Parathyroid adenoma (tissue), 2 donors: ENCODE measurements at regions not wholly inside any gene's neighbourhood (a gene's known extent, or its start where the extent isn't known, plus 50 kb on each side); places are given as distances from the start of the nearest gene placed in this dataset.

Experiments used
- H2AFZ ChIP-seq: fragments of 300-600 bp; sonication (generic); one replicate; pipeline ENCODE4 v1.7.0; 2017; ENCODE audit warnings: antibody characterized with exemption, mild to moderate bottlenecking
- H3K27ac ChIP-seq: fragments of 300-600 bp; sonication (generic); one replicate; pipeline ENCODE4 v1.7.0; 2017
- H3K27me3 ChIP-seq: fragments of 300-600 bp; sonication (generic); one replicate; pipeline ENCODE4 v1.7.0; 2017; ENCODE audit warnings: low read length; ENCODE audit not compliant: control insufficient read depth, insufficient read depth
- H3K36me3 ChIP-seq: fragments of 300-600 bp; sonication (generic); one replicate; pipeline ENCODE4 v1.7.0; 2017; ENCODE audit warnings: low read length; ENCODE audit not compliant: control insufficient read depth, insufficient read depth
- H3K4me1 ChIP-seq: fragments of 300-600 bp; sonication (generic); one replicate; pipeline ENCODE4 v1.7.0; 2017; ENCODE audit warnings: control low read depth
- H3K4me2 ChIP-seq: fragments of 300-600 bp; sonication (generic); one replicate; pipeline ENCODE4 v1.7.0; 2017; ENCODE audit warnings: low read length
- H3K4me3 ChIP-seq: fragments of 300-600 bp; sonication (generic); one replicate; pipeline ENCODE4 v1.7.0; 2017; ENCODE audit warnings: low read depth, low read length
- H3K79me2 ChIP-seq: fragments of 300-600 bp; sonication (generic); one replicate; pipeline ENCODE4 v1.7.0; 2017; ENCODE audit warnings: control low read depth
- H3K9ac ChIP-seq: fragments of 300-600 bp; sonication (generic); one replicate; pipeline ENCODE4 v1.7.0; 2017; ENCODE audit warnings: mild to moderate bottlenecking
- H3K9me3 ChIP-seq: fragments of 300-600 bp; sonication (generic); one replicate; pipeline ENCODE4 v1.7.0; 2017; ENCODE audit warnings: low read length; ENCODE audit not compliant: control insufficient read depth
- TF ChIP-seq, protein P1 (sequence below): fragments of 300-600 bp; sonication (generic); IDR thresholded peaks from one replicate; pipeline ENCODE4 v1.7.0; 2017; ENCODE audit warnings: antibody characterized with exemption, mild to moderate bottlenecking
- donor health status: primary hyperparathyroidism.

DNA sequence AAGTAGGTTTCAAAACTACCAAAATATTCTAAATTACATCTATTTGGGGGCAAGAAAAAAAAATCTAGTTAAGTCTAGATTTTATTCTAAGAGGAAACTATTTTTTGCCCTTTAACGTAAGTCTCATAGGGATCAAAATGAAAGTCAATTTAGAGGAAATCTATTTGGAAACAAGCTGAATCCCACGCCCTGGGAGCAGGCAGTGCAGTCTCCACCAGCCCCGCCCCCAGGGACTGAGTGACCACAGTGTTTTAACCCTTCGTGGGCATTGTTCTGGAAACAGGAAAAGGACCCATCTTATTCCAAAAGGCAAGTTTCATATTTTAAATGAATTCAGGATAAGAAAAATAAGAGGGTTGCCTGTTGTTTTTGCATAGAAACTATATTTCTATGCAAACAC, 209.7 kb downstream of the SPRY2 start:
- Histone ChIP-seq H3K79me2 (no peaks in the 10 kb centered on the region), H2AFZ (no peak overlapping the region), H3K4me3 (no peak overlapping the region), H3K4me1 (no peaks in the 10 kb centered on the region), H3K4me2 (peak overlapping the region; percentile 34), H3K36me3 (no peaks in the 10 kb centered on the region), H3K9me3 (no peaks in the 10 kb centered on the region), H3K27me3 (no peaks in the 10 kb centered on the region), H3K9ac (no peak overlapping the region), H3K27ac (no peak overlapping the region)
- TF ChIP-seq, protein P1, sequence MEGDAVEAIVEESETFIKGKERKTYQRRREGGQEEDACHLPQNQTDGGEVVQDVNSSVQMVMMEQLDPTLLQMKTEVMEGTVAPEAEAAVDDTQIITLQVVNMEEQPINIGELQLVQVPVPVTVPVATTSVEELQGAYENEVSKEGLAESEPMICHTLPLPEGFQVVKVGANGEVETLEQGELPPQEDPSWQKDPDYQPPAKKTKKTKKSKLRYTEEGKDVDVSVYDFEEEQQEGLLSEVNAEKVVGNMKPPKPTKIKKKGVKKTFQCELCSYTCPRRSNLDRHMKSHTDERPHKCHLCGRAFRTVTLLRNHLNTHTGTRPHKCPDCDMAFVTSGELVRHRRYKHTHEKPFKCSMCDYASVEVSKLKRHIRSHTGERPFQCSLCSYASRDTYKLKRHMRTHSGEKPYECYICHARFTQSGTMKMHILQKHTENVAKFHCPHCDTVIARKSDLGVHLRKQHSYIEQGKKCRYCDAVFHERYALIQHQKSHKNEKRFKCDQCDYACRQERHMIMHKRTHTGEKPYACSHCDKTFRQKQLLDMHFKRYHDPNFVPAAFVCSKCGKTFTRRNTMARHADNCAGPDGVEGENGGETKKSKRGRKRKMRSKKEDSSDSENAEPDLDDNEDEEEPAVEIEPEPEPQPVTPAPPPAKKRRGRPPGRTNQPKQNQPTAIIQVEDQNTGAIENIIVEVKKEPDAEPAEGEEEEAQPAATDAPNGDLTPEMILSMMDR = no peak

DNA sequence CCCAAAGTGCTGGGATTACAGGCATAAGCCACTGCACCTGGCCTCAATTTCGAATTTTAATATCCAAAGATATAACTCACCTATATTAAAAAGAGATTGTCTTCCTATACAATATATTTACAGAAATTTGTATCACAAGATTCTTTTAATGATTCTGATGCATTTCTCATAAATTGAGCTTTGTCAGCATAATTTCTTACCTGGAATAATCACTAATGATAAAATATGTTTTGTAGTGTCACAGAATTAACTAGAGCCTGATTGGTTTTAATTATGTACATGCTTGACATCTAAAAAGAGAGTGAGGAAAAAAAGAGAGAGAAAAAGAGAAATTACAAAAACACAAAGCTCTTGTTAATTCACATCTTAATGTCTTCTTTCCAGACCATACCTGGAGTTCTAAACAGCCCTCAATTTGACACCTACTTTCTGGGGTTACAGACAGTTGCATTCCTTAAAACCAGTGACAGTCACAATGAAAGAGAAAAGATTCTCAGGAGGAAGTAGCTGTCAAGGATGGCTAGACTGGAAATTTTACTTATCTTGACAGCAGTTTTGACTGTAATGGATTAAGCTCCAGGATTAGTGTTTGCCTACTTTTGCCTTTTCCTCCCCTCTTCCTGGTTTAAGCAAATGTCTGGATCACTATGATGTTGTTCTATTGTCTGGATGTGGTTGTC, 214.4 kb downstream of the SPRY2 start:
- H3K27ac ChIP-seq = no peak overlapping the region
- H3K36me3 ChIP-seq = no peaks in the 10 kb centered on the region
- H3K79me2 ChIP-seq = no peaks in the 10 kb centered on the region
- no peak overlapping the region for H3K9ac ChIP-seq
- no peaks in the 10 kb centered on the region for H3K9me3 ChIP-seq
- H3K4me2 ChIP-seq = no peak overlapping the region
- no peaks in the 10 kb centered on the region for H3K4me1 ChIP-seq
- no peak overlapping the region for H2AFZ ChIP-seq
- no peak overlapping the region for H3K4me3 ChIP-seq
- TF ChIP-seq, protein P1 = no peak
- no peaks in the 10 kb centered on the region for H3K27me3 ChIP-seq

DNA sequence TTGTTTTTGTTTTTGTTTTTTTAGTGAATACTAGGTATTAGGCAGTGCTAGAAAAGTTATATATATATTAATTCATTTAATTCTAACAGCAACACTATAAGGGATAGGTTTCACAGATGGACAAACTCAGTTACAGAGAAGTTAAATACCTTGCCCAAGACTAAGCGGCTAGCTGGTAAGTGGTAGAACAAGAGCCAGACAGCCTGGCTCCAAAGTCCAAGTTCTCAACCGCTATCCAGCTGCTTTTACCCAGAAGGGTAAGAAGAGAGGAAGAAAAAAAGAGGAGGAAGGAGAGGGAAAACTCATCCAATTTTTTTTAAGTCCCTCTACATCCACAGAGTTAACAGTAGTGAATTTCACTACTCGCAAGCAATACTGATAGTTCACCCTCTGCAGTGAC, 217.0 kb downstream of the SPRY2 start:
- H2AFZ ChIP-seq = no peak overlapping the region
- H3K4me1 ChIP-seq = no peaks in the 10 kb centered on the region
- H3K36me3 ChIP-seq = no peaks in the 10 kb centered on the region
- H3K9ac ChIP-seq = no peak overlapping the region
- H3K4me3 ChIP-seq = no peak overlapping the region
- no peak overlapping the region for H3K27ac ChIP-seq
- TF ChIP-seq, protein P1 = no peak
- no peaks in the 10 kb centered on the region for H3K79me2 ChIP-seq
- no peak overlapping the region for H3K4me2 ChIP-seq
- no peaks in the 10 kb centered on the region for H3K27me3 ChIP-seq
- H3K9me3 ChIP-seq = no peaks in the 10 kb centered on the region

DNA sequence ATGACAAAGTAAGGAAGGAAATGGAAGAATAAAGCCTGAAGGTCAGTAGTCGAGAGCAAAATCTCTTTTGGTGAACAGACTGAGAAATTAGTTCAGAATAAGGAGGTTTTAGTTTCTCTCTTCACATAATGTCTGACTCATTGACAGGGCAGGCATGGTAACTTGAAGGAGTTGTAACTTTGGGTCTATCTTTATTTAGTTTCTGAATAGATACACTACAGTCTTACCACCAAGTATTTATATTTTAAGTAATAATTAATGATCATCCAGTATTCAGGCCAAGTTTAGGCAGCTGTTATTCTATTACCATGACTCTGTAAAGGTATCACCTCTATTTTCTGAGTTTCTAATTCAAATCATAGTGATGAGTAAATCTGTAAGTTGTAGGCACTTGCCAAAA, 219.9 kb downstream of the SPRY2 start:
- Histone ChIP-seq H3K9me3 (no peaks in the 10 kb centered on the region), H3K27me3 (no peaks in the 10 kb centered on the region), H3K4me3 (no peak overlapping the region), H3K36me3 (no peaks in the 10 kb centered on the region), H3K4me2 (no peak overlapping the region), H3K9ac (no peak overlapping the region), H3K27ac (no peak overlapping the region), H2AFZ (no peak overlapping the region), H3K4me1 (no peaks in the 10 kb centered on the region), H3K79me2 (no peaks in the 10 kb centered on the region)
- TF ChIP-seq, protein P1 = no peak

DNA sequence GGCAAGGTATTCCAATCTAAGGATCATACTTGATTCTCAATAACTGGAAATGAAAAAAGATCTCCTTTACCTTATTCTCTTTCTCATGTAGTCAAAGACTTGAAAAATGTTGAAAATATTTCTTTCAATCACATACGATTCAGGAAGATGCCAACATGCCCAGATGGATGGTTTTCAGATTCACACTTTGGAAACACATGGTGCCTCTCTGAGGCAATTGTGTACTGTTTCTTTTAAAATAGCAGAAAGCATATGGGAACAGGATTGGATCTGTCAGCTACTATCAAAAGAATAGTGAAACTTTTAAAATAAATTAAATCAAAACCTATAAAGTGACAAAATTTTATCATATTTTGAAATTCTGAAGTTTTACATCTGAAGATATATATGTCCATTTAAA, 222.4 kb downstream of the SPRY2 start:
- no peak overlapping the region for H3K4me2 ChIP-seq
- no peak overlapping the region for H3K4me3 ChIP-seq
- no peaks in the 10 kb centered on the region for H3K27me3 ChIP-seq
- TF ChIP-seq, protein P1 = no peak
- H3K27ac ChIP-seq = no peak overlapping the region
- H3K4me1 ChIP-seq = no peaks in the 10 kb centered on the region
- no peaks in the 10 kb centered on the region for H3K9me3 ChIP-seq
- no peaks in the 10 kb centered on the region for H3K79me2 ChIP-seq
- no peak overlapping the region for H3K9ac ChIP-seq
- no peak overlapping the region for H2AFZ ChIP-seq
- no peaks in the 10 kb centered on the region for H3K36me3 ChIP-seq
